AG09319 (cell line): ENCODE measurements at regions not wholly inside any gene's neighbourhood (a gene's known extent, or its start where the extent isn't known, plus 50 kb on each side); places are given as distances from the start of the nearest gene placed in this dataset.

Experiments used
- DNase-seq: peaks from one replicate; pipeline ENCODE4 v3.0.0-alpha.2; 2010; ENCODE audit warnings: low read depth; ENCODE audit errors: extremely low read depth
- TF ChIP-seq, protein P1 (sequence below): IDR thresholded peaks from 2 replicates; pipeline ENCODE4 v1.5.1; 2011; ENCODE audit warnings: low read depth, mild to moderate bottlenecking, inconsistent platforms, low read length, moderate library complexity

DNA sequence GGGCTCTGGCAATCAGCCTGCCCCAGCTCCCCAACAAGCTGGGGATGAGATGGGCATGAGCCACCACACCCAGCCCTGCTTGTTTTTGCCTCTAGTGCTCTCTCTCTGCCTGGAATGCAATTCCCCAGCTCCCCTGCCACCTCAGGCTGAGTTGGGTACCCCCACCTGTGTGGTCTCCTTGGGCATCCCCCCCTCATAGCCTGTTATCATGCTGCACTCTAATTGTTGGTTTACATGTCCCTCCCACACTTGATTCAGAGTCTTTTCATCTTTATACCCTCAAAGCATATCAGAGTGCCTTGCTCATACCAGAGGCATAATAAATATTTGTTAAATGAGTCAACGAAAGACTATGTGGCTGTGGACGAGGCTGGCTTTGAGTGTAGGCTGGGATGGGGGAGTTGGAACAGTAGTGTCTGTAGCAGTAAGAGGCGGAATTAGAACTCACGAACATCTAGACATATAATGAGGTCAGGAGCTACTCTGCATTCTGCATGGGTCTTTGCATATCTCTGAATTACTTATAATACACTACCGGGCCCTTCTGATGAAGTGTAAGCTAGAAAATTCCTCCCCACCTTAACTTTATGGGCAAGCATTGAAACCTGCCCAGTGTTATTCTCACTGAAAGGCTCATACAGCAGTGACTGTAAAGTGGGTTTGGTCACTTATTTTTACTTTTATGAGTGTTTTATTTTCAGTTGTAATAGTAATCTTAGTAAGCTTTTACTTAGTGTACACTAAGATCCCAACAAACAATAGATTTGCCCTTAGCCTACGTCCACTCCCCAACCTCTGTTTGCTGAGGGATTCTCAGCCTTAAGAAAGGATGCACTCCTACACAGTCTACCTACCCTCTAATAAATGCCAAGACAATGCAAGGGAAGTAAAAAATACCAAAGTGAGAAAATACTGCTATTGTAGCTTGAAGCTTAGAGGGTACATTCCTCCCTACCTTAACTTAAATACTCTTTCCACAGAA is 58.7 kb downstream of the EDN1 start:
- TF ChIP-seq, protein P1, sequence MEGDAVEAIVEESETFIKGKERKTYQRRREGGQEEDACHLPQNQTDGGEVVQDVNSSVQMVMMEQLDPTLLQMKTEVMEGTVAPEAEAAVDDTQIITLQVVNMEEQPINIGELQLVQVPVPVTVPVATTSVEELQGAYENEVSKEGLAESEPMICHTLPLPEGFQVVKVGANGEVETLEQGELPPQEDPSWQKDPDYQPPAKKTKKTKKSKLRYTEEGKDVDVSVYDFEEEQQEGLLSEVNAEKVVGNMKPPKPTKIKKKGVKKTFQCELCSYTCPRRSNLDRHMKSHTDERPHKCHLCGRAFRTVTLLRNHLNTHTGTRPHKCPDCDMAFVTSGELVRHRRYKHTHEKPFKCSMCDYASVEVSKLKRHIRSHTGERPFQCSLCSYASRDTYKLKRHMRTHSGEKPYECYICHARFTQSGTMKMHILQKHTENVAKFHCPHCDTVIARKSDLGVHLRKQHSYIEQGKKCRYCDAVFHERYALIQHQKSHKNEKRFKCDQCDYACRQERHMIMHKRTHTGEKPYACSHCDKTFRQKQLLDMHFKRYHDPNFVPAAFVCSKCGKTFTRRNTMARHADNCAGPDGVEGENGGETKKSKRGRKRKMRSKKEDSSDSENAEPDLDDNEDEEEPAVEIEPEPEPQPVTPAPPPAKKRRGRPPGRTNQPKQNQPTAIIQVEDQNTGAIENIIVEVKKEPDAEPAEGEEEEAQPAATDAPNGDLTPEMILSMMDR, result no peak
- DNase-seq, result no peak

- DNase-seq, result no peak
- TF ChIP-seq, protein P1, result no peak
These were observed 60.5 kb downstream of the EDN1 start for GRCh38 chr6:12350644-12351170.

- TF ChIP-seq, protein P1, result no peak
- no peak for DNase-seq
These were observed 61.5 kb downstream of the EDN1 start for GRCh38 chr6:12351672-12352071.

DNA sequence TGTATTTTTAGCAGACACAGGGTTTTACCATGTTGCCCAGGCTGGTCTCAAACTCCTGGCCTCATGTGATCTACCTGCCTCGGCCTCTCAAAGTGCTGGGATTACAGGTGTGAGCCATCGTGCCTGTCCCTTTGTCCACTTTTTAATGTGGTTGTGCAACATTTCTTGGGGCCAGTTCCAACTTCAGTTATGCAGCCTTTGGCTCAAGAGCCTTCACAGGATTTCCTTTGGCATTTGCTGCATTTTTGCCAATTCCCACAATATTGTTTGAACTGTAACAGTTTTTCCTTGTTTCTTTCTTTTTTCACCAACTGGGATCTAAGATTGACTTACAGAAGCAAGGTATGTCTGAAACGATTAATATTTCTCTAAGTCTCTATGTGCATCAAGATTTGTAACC is 63.6 kb downstream of the EDN1 start:
- TF ChIP-seq, protein P1, result no peak
- no peak for DNase-seq

GRCh38 chr6:12354499-12354898 is 64.3 kb downstream of the EDN1 start:
- DNase-seq, result no peak
- TF ChIP-seq, protein P1, result no peak

DNA sequence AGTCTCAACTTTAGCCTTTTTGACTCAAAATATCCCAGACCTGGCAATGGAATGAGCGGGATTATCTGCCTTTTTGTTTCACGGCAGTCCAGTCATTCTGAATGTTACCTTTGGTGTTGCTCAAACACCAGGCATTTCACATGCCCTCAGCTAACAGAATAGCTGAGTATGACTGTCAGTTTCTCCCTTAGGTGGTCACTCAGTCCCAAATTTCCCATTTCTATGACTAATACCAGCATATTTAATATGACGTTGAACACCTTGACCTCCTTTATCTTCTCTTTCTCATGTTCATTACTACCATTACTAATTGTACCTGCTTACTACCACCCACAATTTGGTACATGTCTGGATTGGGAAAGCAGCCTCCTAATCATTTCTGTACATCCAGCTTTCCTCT is 65.2 kb downstream of the EDN1 start:
- DNase-seq, result no peak
- TF ChIP-seq, protein P1, result no peak

DNA sequence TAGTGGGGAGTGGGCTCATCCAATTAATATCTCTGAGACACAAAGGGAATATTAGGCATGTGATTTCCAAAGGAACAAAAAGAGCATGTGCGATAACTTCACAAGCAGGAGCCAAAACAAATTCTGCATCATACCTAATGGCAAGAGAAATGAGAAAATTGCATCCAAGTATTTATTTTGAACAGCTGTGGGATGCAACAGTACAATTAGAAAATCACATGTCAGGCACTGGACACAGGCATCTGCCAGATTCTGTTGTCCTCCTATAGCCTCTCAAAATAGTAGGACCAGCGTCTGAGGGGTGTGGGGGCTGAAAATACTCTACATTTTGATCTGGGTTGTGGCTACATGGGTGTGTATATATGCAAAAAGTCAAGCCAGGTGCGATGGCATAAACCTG is 66.3 kb downstream of the EDN1 start:
- DNase-seq, result no peak
- TF ChIP-seq, protein P1, result no peak
